PFSK-1 (cell line): ENCODE measurements at regions not wholly inside any gene's neighbourhood (a gene's known extent, or its start where the extent isn't known, plus 50 kb on each side); places are given as distances from the start of the nearest gene placed in this dataset.

ENCODE experiments used
- FOXP2 ChIP-seq: optimal IDR thresholded peaks from 2 replicates; pipeline ENCODE3; 2011; ENCODE audit warnings: borderline replicate concordance, control low read depth, inconsistent platforms; ENCODE audit not compliant: insufficient read depth; ENCODE audit errors: extremely low read length, extremely low read depth
- POLR2AphosphoS5 ChIP-seq: IDR thresholded peaks from 2 replicates; pipeline ENCODE4 v1.6.1; 2012; ENCODE audit warnings: low read depth, mild to moderate bottlenecking, control low read depth, low read length, moderate library complexity
- TF ChIP-seq, protein P1 (sequence below), 2 experiments: IDR thresholded peaks; 2 replicates each; pipeline versions ENCODE4 v1.6.1 to v1.8.0; 2011 to 2012; ENCODE audit warnings: low read depth in 2 of 2, low read length in 2 of 2, control low read depth in 1 of 2, inconsistent platforms in 1 of 2, mild to moderate bottlenecking in 1 of 2, moderate library complexity in 1 of 2; ENCODE audit not compliant: insufficient read depth in 1 of 2

- TF ChIP-seq, protein P1, sequence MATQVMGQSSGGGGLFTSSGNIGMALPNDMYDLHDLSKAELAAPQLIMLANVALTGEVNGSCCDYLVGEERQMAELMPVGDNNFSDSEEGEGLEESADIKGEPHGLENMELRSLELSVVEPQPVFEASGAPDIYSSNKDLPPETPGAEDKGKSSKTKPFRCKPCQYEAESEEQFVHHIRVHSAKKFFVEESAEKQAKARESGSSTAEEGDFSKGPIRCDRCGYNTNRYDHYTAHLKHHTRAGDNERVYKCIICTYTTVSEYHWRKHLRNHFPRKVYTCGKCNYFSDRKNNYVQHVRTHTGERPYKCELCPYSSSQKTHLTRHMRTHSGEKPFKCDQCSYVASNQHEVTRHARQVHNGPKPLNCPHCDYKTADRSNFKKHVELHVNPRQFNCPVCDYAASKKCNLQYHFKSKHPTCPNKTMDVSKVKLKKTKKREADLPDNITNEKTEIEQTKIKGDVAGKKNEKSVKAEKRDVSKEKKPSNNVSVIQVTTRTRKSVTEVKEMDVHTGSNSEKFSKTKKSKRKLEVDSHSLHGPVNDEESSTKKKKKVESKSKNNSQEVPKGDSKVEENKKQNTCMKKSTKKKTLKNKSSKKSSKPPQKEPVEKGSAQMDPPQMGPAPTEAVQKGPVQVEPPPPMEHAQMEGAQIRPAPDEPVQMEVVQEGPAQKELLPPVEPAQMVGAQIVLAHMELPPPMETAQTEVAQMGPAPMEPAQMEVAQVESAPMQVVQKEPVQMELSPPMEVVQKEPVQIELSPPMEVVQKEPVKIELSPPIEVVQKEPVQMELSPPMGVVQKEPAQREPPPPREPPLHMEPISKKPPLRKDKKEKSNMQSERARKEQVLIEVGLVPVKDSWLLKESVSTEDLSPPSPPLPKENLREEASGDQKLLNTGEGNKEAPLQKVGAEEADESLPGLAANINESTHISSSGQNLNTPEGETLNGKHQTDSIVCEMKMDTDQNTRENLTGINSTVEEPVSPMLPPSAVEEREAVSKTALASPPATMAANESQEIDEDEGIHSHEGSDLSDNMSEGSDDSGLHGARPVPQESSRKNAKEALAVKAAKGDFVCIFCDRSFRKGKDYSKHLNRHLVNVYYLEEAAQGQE (IDR thresholded peaks at IDR 0.05; ENCODE audit: insufficient read depth in 1 of 2, low read depth in 2 of 2, low read length in 2 of 2): no peak
- TF ChIP-seq POLR2AphosphoS5: no peak
- no peak for TF ChIP-seq FOXP2
Observed at GRCh38 chr7:131999193-131999592, 442.8 kb upstream of the PODXL start.
